GM19463 (cell line): ENCODE measurements at regions not wholly inside any gene's neighbourhood (a gene's known extent, or its start where the extent isn't known, plus 50 kb on each side); places are given as distances from the start of the nearest gene placed in this dataset.
"Not testable (repeated sequence)": the region's sequence is repeated elsewhere in the genome, so short reads cannot be mapped to it uniquely, and the experiment has no call there.

Experiments used
- ATAC-seq: cut with Tn5 transposase; IDR thresholded peaks from one replicate; pipeline ENCODE4 v1.9.1; 2021; ENCODE audit warnings: mild to moderate bottlenecking, moderate library complexity; ENCODE audit not compliant: unreplicated experiment

DNA sequence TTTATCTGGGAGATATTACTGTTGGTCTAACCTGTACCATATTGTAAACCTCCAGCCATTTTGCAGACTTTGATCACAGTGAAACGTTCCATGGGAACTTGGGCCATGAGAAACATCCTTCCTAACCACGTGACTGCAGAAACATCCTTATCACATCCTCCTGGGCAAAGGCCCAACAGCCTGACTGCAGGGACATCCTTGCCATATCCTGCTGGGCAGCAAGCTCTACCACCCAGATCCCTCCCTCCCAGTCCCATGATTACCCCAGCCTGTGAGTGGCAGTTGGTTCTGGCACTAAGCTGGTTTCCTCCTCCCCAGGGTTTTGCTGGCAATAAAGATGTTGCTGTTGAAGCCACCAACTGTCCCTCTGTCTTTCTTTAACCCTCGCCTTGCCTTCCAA lies 201.2 kb downstream of the POTEC start:
- not testable (repeated sequence) for ATAC-seq

DNA sequence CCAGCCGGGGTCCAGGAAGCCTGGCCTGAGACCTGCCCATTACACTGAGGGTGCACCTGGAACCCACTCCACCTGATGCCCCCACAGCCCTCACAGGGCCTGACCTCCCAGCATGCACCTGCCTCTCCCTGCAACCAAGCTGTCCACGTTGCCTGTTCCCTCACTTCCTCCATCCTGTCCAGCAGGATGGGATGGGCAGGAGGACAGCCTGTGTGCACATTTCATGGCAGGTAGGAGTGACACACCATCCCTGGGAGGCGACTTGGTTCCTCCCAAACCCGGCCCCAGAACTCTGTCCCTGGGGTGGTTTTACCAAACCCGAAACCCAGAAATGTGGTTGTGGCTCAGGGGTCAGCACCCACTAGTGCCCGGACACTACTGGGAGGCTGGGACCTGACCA lies 203.8 kb upstream of the ZNF519 start:
- ATAC-seq = not testable (repeated sequence)

DNA sequence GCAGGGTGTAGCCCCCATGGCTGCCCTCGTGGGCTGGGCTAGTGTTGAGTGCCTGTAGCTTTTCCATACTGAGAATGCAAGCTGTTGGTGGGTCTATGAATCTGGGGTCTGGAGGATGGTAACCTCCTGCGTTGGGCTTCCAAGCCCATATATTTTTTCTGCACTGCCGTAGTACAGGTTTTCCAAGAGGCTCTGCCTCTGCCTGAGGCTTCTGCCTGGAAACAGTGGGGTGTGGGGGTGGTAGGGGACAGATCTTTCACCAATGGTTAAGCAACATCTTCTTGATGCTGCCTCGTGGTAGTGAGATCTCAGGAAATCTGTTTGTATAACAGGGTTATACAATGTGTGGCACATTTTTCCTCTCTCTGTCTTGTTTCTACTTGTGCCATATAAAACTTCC lies 189.0 kb upstream of the ZNF519 start:
- ATAC-seq = not testable (repeated sequence)

DNA sequence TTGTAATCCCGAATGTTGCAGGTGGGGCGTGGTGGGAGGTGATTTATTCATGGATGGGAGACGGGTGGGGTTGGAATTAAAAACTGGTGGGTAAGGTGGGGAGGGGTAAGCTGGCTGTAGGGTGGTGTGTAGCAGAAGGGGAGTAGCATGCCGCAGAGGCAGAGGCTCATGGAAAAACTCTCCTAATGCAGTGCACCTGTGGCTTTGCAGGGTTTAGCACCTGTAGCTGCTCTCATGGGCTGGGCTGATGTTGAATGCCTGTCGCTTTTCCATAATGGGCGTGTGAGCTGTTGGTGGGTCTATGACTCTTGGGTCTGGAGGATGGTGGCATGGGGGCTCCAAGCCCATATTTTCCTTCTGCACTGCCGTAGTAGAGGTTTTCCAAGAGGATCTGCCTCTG lies 169.0 kb upstream of the ZNF519 start:
- not testable (repeated sequence) for ATAC-seq

DNA sequence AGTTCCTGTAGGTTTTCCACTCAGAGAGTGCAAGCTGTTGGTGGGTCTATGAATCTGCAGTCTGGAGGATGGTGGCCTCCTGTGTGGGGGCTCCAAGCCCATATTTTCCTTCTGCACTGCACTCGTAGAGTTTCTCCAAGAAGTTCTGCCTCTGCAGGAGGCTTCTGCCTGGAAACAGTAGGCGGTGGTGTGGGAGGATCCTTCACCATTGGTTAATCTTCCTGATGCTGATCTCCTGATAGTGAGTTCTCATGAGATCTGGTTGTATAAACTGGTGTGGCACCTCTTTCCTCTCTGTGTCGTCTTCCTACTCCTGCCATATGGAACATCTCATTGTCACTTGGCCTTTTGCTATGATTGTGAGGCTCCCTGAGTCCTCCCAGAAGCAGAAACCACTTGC lies 162.8 kb upstream of the ZNF519 start:
- not testable (repeated sequence) for ATAC-seq

DNA sequence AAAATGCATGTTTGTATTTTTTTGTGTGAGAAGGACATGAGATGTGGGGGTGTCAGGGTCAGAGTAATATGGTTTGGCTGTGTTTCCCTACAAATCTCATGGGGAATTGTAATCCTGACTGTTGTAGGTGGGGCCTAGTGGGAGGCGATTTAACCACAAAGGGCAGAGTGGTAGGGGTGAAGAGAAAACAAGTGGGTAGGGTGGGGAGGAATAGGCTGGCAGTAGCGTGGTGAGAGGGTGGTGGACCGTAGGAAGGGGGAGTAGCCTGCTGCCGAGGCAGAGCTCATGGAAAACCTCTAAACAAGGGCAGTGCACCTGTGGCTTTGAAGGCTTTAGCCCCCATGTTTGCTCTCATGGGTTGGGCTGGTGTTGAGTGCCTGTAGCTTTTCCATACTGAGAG lies 152.8 kb upstream of the ZNF519 start:
- no peak for ATAC-seq

DNA sequence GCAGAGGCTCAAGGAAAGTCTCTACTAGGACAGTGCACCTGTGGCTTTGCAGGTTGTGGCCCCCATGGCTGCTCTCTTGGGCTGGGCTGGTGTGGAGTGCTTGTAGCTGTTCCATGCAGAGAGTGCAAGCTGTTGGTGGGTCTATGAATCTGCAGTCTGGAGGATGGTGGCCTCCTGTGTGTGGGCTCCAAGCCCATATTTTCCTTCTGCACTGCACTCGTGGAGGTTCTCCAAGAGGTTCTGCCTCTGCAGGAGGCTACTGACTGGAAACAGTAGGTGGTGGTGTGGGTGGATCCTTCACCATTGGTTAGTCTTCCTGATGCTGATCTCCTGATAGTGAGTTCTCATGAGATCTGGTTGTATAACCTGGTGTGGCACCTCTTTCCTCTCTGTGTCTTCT lies 143.2 kb upstream of the ZNF519 start:
- ATAC-seq = not testable (repeated sequence)

DNA sequence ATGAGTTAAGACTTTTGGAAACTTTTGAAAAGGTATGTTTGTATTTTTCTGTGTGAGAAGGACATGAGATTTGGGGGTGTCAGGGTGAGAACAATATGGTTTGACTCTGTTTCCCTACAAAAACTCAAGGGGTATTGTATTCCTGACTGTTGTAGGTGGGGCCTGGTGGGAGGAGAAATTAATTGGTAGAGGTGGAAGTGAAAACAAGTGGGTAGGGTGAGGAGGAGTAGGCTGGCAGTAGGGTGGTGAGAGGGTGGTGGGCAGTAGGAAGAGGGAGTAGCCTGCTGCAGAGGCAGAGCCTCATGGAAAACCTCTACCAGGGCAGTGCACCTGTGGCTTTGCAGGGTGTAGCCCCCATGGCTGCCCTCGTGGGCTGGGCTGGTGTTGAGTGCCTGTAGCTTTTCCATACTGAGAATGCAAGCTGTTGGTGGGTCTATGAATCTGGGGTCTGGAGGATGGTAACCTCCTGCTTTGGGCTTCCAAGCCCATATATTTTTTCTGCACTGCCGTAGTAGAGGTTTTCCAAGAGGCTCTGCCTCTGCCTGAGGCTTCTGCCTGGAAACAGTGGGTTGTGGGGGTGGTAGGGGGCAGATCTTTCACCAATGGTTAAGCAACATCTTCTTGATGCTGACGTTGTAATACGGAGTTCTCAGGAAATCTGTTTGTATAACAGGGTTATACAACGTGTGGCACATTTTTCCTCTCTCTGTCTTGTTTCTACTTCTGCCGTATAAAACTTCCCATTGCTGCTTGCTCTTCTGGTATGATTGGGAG lies 133.6 kb upstream of the ZNF519 start:
- ATAC-seq = not testable (repeated sequence)

DNA sequence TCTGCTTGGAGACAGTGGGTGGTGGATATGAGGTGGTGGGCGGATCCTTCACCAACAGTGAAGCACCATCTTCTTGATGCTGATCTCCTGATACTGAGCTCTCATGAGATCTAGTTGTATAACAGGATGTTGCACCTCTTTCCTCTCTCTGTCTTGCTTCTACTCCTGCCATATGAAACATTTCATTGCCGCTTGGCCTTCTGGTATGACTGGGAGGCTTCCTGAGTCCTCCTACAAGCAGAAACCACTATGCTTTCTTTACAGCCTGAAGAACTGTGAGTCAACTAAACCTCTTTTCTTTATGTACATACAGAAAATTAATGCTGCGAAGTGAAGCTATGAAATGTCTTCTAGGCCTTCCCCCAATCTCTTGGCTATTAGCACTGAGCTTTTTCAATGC lies 130.6 kb upstream of the ZNF519 start:
- not testable (repeated sequence) for ATAC-seq

DNA sequence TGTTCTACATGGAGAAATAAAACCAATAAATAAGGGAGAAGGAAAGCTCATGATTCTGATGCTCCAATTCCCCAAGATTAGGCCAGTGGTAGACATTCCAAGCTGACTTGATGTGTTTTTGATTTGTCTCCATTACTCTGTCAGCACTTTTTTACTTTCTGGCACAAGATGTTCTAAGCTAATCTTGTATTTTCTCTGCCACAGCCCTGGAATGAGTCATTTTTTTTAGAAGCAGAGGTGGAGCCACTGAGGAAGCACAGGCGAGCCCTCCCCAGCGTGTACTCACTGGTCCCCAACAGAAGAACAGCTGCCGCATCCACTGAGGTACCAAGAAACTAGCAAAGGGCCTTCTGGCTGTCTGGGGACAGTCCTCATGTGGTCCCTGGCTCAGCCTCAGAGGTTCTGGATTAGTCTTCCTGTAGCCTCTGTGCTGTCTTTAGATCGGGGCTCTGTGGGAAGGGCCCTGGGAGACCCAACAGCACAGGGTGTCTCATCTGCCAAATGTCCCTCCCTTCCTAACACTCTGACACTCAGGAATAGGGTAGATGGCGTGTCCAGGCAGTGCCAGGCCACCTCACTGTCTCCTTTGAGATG lies 117.9 kb upstream of the ZNF519 start:
- ATAC-seq = not testable (repeated sequence)

DNA sequence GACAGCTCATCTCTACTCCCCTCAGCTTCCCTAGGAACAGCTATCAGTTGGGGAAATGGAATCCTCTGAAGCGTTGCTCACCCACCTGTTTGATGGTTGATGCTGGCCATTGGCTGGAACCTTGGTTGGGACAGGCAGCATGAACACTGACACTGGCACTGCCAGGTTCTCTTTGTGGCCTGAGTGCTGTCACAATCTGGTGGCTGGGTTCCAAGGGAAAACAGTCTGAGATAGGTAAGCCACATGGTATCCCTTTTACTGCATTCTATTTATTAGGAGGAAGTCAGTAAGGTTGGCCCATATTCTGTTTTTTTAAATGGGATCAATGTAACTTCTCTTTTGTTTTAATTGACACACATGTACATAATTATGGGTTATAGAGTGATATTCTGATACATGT lies 107.0 kb upstream of the ZNF519 start:
- not testable (repeated sequence) for ATAC-seq

DNA sequence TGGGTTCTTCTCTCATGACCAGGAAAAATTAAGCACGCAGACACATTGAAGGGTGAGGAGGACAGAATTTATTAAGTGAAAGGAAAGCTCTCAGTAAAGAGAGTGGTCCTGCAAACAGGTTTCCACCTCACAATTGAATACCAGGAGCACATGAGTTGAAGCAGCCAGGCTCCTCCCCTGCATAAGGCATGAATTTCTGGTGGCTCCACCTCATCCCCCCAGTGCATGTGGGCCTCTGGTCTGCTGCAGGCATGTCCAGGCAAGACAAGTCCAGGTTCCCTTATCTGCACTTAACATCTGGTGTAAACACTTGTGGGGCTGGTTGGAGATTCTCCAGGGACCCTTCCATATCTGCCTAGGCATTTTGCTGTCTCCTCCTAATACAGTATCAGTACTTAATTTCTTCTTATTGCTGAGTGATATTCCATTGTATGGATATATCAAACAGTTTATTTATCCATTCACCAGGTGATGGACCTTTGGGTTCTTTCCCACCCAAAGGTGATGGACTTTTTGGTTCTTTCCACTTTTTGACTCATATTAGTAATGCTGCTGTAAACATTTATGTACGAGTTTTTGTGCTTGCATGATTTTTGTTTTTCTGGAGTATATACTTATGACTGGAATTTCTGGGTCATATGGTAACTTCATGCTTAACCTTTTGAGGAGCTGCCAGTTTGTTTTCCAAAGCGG lies 104.3 kb upstream of the ZNF519 start:
- not testable (repeated sequence) for ATAC-seq

DNA sequence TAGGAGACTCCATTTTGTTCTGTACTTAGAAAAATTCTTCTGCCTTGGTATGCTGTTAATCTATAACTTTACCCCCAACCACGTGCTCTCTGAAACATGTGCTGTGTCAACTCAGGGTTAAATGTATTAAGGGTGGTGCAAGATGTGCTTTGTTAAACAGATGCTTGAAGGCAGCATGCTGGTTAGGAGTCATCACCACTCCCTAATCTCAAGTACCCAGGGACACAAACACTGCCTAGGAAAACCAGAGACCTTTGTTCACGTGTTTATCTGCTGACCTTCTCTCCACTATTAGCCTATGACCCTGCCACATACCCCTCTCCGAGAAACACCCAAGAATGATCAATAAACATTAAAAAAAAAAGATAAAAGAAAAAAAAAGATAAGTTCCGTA lies 93.0 kb upstream of the ZNF519 start:
- ATAC-seq = not testable (repeated sequence)

DNA sequence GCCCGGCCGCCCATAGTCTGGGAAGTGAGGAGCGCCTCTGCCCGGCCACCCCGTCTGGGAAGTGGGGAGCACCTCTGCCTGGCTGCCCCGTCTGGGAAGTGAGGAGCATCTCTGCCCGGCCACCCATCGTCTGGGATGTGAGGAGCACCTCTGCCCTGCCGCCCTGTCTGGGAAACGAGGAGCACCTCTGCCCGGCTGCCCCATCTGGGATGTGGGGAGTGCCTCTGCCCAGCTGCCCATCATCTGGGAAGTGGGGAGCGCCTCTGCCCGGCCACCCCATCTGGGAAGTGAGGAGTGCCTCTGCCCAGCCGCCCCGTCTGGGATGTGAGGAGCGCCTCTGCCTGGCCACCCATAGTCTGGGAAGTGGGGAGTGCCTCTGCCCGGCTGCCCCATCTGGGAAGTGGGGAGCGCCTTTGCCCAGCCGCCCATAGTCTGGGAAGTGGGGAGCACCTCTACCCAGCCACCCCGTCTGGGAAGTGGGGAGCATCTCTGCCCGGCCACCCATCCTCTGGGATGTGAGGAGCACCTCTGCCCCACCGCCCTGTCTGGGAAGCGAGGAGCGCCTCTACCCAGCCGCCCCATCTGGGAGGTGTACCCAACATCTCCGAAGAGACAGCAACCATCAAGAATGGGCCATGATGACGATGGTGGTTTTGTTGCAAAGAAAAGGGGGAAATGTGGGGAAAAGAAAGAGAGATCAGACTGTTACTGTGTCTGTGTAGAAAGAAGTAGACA lies 92.5 kb upstream of the ZNF519 start:
- ATAC-seq = not testable (repeated sequence)

DNA sequence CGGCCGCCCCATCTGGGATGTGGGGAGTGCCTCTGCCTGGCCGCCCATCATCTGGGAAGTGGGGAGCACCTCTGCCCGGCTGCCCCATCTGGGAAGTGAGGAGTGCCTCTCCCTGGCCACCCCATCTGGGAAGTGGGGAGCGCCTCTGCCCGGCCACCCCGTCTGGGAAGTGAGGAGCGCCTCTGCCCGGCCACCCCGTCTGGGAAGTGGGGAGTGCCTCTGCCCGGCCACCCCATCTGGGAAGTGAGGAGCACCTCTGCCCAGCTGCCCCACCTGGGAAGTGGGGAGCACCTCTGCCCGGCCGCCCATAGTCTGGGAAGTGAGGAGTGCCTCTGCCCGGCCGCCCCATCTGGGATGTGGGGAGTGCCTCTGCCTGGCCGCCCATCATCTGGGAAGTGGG lies 91.7 kb upstream of the ZNF519 start:
- not testable (repeated sequence) for ATAC-seq

DNA sequence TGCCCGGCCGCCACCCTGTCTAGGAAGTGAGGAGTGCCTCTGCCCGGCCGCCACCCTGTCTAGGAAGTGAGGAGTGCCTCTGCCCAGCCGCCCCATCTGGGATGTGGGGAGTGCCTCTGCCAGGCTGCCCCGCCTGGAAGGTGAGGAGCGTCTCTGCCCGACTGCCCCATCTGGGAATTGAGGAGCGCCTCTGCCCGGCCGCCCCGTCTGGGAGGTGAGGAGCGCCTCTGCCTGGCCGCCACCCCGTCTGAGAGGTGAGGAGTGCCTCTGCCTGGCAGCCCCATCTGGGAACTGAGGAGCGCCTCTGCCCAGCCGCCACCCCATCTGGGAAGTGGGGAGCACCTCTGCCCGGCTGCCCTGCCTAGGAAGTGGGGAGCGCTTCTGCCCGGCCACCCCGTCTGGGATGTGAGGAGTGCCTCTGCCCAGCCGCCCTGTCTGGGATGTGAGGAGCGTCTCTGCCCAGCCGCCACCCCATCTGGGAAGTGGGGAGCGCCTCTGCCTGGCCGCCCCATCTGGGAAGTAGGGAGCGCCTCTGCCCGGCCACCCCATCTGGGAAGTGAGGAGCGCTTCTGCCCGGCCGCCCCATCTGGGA lies 91.1 kb upstream of the ZNF519 start:
- ATAC-seq = not testable (repeated sequence)

DNA sequence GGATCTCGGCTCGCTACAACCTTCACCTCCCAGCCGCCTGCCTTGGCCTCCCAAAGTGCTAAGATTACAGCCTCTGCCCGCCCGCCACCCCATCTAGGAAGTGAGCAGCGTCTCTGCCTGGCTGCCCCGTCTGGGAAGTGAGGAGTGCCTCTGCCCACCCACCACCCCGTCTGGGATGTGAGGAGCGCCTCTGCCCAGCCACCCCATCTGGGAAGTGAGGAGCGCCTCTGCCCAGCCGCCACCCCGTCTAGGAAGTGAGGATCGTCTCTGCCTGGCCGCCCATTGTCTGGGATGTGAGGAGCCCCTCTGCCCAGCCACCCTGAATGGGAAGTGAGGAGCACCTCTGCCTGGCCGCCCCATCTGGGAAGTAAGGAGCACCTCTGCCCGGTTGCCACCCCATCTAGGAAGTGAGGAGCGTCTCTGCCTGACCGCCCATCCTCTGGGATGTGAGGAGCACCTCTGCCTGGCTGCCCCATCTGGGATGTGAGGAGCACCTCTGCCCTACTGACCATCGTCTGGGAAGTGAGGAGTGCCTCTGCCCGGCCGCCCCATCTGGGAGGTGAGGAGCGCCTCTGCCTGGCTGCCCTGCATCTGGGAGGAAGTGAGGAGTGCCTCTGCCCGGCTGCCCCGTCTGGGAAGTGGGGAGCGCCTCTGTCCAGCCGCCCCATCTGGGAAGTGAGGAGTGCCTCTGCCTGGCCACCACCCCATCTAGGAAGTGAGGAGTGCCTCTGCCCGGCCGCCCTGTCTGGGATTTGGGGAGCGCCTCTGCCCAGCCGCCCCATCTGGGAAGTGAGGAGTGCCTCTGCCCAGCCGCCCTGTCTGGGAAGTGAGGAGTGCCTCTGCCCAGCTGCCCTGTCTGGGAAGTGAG lies 90.4 kb upstream of the ZNF519 start:
- not testable (repeated sequence) for ATAC-seq

DNA sequence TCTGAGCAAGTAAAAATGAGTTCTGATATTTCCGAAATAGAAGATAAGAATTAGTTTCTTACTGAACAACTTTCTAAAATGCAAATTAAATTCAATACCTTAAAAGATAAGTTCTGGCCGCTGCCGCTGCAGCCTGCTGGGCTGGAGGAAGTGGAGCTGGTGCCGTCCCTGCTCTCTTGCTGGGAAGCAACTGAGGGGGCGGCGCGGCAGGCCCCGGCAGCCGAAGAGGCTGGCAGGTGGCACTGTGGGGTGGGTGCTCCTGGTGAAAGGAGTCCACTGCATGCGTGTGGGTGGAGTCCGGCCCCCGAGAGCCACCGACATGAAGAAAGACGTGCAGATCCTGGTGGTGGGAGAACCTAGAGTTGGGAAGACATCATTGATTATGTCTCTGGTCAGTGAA lies 89.5 kb upstream of the ZNF519 start:
- ATAC-seq = no peak

DNA sequence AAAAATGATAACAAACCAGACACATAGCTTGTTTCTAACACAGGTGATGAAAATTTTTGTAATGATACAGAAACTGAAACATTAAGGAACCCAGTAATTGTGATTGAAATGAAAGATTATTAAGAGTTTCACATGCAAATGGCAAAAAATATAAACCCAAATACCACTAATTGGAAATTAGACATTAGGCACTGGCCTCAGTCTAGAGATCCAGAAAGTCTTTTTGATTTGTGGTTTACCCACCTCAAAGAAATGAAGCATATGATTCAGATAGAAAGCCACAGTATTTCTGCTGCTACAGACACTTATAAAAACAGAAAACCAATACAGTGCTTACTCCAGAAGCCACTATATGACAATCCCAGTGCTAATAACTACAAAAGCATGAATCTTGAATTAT lies 83.7 kb upstream of the ZNF519 start:
- ATAC-seq = not testable (repeated sequence)

DNA sequence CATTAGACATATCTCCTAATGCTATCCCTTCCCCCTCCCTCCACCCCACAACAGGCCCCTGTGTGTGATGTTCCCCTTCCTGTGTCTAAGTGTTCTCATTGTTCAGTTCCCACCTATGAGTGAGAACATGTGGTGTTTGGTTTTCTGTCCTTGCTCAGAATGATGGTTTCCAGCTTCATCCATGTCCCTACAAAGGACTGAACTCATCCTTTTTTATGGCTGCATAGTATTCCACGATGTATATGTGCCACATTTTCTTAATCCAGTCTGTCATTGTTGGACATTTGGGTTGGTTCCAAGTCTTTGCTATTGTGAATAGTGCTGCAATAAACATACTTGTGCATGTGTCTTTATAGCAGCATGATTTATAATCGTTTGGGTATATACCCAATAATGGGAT lies 71.2 kb upstream of the ZNF519 start:
- ATAC-seq = not testable (repeated sequence)
